Esophagus (tissue), 2 donors: ENCODE measurements at regions not wholly inside any gene's neighbourhood (a gene's known extent, or its start where the extent isn't known, plus 50 kb on each side); places are given as distances from the start of the nearest gene placed in this dataset.
"Not testable (repeated sequence)": the region's sequence is repeated elsewhere in the genome, so short reads cannot be mapped to it uniquely, and the experiment has no call there.

Experiments used
- H3K27ac ChIP-seq, 2 donors: one replicate each; pipeline ENCODE4 v1.5.1; 2013; ENCODE audit warnings: low read depth in 2 of 2, mild to moderate bottlenecking in 2 of 2, inconsistent platforms in 1 of 2, low read length in 1 of 2, moderate library complexity in 1 of 2
- H3K27me3 ChIP-seq, 2 donors: one replicate each; pipeline ENCODE4 v1.6.1; 2013; ENCODE audit warnings: low read length in 2 of 2, control low read depth in 1 of 2, mild to moderate bottlenecking in 1 of 2; ENCODE audit not compliant: insufficient read depth in 2 of 2, control insufficient read depth in 1 of 2
- H3K36me3 ChIP-seq, 2 donors: one replicate each; pipeline ENCODE4 v1.6.1; 2013; ENCODE audit warnings: low read length in 1 of 2; ENCODE audit not compliant: control insufficient read depth in 2 of 2, insufficient read depth in 2 of 2
- H3K4me1 ChIP-seq, 2 donors: one replicate each; pipeline ENCODE4 v1.6.1; 2013; ENCODE audit warnings: low read length in 1 of 2; ENCODE audit not compliant: control insufficient read depth in 2 of 2, insufficient read depth in 2 of 2
- H3K4me3 ChIP-seq, 2 donors: one replicate each; pipeline ENCODE4 v1.5.1; 2013; ENCODE audit warnings: low read length in 2 of 2, mild to moderate bottlenecking in 2 of 2, low read depth in 1 of 2, moderate library complexity in 1 of 2
- H3K9me3 ChIP-seq, 2 donors: one replicate each; pipeline ENCODE4 v1.6.1; 2013; ENCODE audit warnings: mild to moderate bottlenecking in 2 of 2, low read depth in 1 of 2, low read length in 1 of 2, moderate library complexity in 1 of 2; ENCODE audit not compliant: control insufficient read depth in 2 of 2, insufficient read depth in 1 of 2
- WGBS, 2 donors: extraction: QIAGEN DNeasy Blood & Tissue Kit; methylation state at CpG; one replicate each; pipeline ENCODE4 v1.1.7; 2013; 5-methylcytosine and 5-hydroxymethylcytosine counted together
- donor health status: healthy with polysubstance abuse.
- donor health status: Bipolar disorder and iron deficiency.

DNA sequence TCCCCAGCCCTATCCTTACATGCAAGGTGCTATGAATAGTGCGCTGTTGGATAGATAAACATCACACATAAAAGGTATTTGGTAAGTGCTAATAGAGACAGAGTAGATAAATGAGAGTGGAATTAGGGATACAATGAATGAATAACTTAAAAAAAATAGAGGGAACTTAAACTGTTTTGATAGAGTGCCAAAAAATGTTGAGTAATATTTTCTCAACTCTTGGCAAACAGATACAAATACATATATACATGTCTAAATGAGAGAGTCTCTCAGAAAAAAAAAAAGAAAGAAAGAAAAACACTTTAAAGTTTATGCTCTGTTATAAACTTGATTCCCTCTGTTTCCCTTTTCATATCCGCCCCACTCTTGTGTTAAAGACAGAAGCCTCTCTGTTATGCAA lies 667.4 kb downstream of the ROBO2 start:
- Histone ChIP-seq H3K36me3 (no peaks in the 10 kb centered on the region), H3K9me3 (no peaks in the 10 kb centered on the region), H3K4me3 (no peak overlapping the region), H3K27ac (no peak overlapping the region), H3K27me3 (no peaks in the 10 kb centered on the region), H3K4me1 (no peaks in the 10 kb centered on the region)
- 37 to 55% methylated on average over 2 of the region's 2 CpGs for WGBS, 2 donors

DNA sequence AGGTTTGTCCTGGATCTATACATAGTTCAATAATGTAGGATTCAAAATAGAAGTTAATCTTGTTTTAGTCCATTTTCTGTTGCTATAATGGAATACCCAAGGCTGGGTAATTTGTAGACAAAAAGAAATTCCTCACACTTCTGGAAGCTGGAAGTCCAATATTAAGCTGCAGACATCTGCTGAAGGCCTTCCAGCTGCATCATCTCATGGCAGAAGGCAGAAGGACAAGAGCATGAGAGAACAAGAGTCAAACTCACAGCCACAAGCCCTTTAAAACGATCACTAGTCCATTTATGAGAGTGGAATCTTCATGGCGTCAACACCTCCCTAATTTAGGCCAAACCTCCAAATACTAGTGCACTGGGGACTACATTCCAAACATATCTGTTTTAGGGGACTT lies 669.3 kb downstream of the ROBO2 start:
- Histone ChIP-seq H3K27me3 (no peaks in the 10 kb centered on the region), H3K9me3 (no peaks in the 10 kb centered on the region), H3K27ac (no peak overlapping the region), H3K36me3 (no peaks in the 10 kb centered on the region), H3K4me1 (no peaks in the 10 kb centered on the region), H3K4me3 (no peak overlapping the region)
- WGBS, 2 donors: 75 to 80% methylated on average over 2 of the region's 2 CpGs

- Histone ChIP-seq H3K27me3 (no peaks in the 10 kb centered on the region), H3K27ac (no peak overlapping the region), H3K4me3 (no peak overlapping the region), H3K9me3 (no peaks in the 10 kb centered on the region), H3K4me1 (no peaks in the 10 kb centered on the region), H3K36me3 (no peaks in the 10 kb centered on the region)
- WGBS, 2 donors: 49 to 70% methylated on average over 2 of the region's 2 CpGs
Measured at GRCh38 chr3:77718311-77718710, 678.4 kb downstream of the ROBO2 start.

DNA sequence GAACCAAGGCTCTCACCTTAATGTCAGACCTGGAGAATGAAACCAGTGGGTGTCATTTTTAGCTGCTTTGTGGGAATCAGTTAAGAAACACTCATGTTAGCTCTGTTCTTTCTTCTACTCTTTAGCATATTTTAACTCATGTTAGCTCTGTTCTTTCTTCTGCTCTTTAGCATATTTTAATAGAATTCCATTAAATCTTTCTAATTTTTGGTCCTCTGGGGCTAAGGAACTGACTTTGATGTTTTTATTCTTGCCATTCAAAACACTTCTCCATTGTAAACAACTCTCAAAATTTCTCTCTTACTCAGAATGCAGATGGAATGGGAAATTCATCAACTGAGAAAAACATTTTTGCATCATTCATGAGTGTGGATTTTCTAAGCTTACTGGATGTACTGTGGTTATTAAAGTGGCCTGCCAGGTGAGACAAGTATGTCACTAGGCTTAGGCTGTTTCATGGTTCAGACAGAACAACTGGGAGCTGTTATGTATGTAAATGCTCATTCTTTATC lies 680.6 kb downstream of the ROBO2 start:
- H3K27me3 ChIP-seq: no peaks in the 10 kb centered on the region
- no peaks in the 10 kb centered on the region for H3K4me1 ChIP-seq
- no peaks in the 10 kb centered on the region for H3K36me3 ChIP-seq
- no peaks in the 10 kb centered on the region for H3K9me3 ChIP-seq
- H3K27ac ChIP-seq: no peak overlapping the region
- no peak overlapping the region for H3K4me3 ChIP-seq

DNA sequence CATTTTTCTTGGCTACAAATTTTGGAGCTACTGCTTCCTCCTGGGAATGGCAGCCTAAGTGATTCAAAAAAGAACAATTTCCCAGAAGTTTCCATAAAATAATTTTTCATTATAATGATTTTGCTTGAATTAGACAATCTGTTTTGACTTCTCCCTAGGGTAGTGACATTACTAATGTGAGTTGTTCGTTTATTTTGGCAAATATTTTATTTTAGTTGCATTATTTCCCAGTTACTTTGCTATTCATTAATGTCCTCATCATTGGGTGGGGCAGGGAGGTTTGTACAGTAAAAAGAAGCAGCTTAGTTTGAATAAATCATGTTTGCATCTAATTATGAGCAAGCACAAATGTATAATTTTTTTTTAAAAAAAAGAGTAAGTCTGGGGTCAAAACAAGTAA lies 686.6 kb downstream of the ROBO2 start:
- Histone ChIP-seq H3K36me3 (no peaks in the 10 kb centered on the region), H3K4me3 (no peak overlapping the region), H3K27me3 (no peaks in the 10 kb centered on the region), H3K27ac (no peak overlapping the region), H3K4me1 (no peaks in the 10 kb centered on the region), H3K9me3 (no peaks in the 10 kb centered on the region)
- 7 to 15% methylated on average over 1 of the region's 1 CpG for WGBS, 2 donors

- Histone ChIP-seq H3K4me3 (no peak overlapping the region), H3K27ac (no peak overlapping the region), H3K4me1 (no peaks in the 10 kb centered on the region), H3K36me3 (no peaks in the 10 kb centered on the region), H3K9me3 (no peaks in the 10 kb centered on the region), H3K27me3 (no peaks in the 10 kb centered on the region)
- 97 to 98% methylated on average over 1 of the region's 1 CpG for WGBS, 2 donors
Measured at GRCh38 chr3:77746048-77746447, 706.1 kb downstream of the ROBO2 start.

DNA sequence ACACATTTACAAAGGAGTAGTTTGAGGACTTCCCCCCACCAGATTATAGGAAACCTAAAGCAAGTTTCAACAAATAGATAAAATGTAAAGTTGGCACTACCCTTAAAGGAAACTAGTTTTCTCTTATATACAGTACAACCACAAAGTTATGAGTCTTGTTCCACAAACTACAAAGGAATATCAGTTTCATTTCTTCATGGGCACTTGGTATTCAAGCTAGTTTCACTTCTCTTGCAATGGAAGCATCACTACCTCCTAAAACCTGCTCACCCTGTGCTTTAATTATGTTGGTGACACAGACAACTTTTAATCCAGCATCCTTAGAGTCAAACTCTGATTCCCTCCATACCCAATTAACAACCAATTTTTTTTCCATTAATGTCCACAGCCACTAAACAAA lies 707.0 kb downstream of the ROBO2 start:
- no peaks in the 10 kb centered on the region for H3K9me3 ChIP-seq
- H3K27ac ChIP-seq: no peak overlapping the region
- H3K27me3 ChIP-seq: no peaks in the 10 kb centered on the region
- no peak overlapping the region for H3K4me3 ChIP-seq
- no peaks in the 10 kb centered on the region for H3K4me1 ChIP-seq
- H3K36me3 ChIP-seq: no peaks in the 10 kb centered on the region

DNA sequence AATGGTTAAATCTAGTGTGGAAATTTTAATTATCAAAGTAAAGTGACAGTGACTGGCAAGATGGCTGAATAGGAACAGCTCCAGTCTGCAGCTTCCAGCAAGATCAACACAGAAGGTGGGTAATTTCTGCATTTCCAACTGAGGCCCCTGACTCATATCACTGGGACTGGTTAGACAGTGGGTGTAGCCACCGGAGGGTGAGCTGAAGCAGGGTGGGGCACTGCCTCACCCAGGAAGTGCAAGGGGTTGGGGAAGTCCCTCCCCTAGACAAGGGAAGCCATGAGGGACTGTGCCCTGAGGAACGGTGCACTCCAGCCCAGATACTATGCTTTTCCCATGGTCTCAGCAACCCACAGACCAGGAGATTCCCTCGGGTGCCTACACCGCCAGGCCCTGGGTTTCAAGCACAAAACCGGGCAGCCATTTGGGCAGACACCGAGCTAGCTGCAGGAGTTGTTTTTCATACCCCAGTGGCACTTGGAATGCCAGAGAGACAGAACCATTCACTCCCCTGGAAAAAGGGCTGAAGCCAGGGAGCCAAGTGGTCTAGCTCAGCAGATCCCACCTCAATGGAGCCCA lies 716.6 kb downstream of the ROBO2 start:
- H3K4me3 ChIP-seq, H3K4me1 ChIP-seq, H3K36me3 ChIP-seq, H3K27me3 ChIP-seq, H3K9me3 ChIP-seq, H3K27ac ChIP-seq: not testable (repeated sequence)
- WGBS, 2 donors: 85% methylated on average over 6 of the region's 6 CpGs

DNA sequence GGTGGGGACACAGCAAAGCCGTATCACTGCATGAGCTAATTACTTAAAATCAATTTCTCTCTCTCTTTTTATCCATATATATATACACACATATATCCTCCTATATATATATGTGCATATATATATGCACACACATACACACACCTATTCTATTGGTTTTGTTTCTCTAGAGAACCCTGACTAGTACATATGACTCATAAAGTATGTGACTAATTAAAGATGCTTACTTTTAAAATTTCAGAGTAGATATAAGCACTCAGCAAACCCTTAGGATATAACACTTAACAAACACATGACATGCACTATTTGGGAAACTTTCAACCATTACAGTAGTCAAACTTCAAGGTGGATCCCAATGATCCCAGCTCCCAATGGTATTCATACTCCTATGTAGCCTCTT lies 732.6 kb downstream of the ROBO2 start:
- Histone ChIP-seq H3K36me3 (no peaks in the 10 kb centered on the region), H3K27ac (no peak overlapping the region), H3K9me3 (no peaks in the 10 kb centered on the region), H3K4me1 (no peaks in the 10 kb centered on the region), H3K4me3 (no peak overlapping the region), H3K27me3 (no peaks in the 10 kb centered on the region)
- 81 to 89% methylated on average over 1 of the region's 1 CpG for WGBS, 2 donors

- H3K27me3 ChIP-seq: no peaks in the 10 kb centered on the region
- no peaks in the 10 kb centered on the region for H3K4me1 ChIP-seq
- no peaks in the 10 kb centered on the region for H3K36me3 ChIP-seq
- H3K4me3 ChIP-seq: no peak overlapping the region
- H3K27ac ChIP-seq: no peak overlapping the region
- no peaks in the 10 kb centered on the region for H3K9me3 ChIP-seq
- 85 to 86% methylated on average over 3 of the region's 3 CpGs for WGBS, 2 donors
Measured at GRCh38 chr3:77773084-77773483, 733.2 kb downstream of the ROBO2 start.
